22Rv1 (cell line): ENCODE measurements at regions not wholly inside any gene's neighbourhood (a gene's known extent, or its start where the extent isn't known, plus 50 kb on each side); places are given as distances from the start of the nearest gene placed in this dataset.

Source experiments
- ZFX ChIP-seq: fragments of 450-650 bp; IDR thresholded peaks from 2 replicates; pipeline ENCODE4 v1.6.1; 2017; ENCODE audit warnings: antibody characterized with exemption, borderline replicate concordance
- TF ChIP-seq, protein P1 (sequence below): fragments of 450-650 bp; IDR thresholded peaks from 2 replicates; pipeline ENCODE4 v1.5.1; 2017; ENCODE audit warnings: mild to moderate bottlenecking

DNA sequence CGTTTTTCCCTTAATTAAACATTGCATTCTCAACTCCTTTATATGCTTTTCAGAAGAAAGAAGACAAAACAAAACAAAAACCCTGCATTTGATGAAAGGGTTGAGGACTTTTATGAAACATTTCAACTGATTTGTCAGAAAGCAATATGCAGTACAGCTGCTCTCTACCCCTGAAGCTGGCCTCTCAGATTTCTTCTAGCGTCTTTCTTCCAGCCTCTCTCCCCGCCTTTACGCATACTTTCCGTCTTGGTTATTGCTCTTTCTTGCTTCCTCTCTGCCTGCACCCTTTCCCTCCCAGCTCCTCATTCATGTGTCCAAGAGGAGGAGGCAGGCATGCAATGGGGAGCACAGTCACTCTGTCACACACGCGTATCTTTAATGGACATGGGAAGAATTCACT, 91.0 kb upstream of the COL1A2 start:
- TF ChIP-seq, protein P1, sequence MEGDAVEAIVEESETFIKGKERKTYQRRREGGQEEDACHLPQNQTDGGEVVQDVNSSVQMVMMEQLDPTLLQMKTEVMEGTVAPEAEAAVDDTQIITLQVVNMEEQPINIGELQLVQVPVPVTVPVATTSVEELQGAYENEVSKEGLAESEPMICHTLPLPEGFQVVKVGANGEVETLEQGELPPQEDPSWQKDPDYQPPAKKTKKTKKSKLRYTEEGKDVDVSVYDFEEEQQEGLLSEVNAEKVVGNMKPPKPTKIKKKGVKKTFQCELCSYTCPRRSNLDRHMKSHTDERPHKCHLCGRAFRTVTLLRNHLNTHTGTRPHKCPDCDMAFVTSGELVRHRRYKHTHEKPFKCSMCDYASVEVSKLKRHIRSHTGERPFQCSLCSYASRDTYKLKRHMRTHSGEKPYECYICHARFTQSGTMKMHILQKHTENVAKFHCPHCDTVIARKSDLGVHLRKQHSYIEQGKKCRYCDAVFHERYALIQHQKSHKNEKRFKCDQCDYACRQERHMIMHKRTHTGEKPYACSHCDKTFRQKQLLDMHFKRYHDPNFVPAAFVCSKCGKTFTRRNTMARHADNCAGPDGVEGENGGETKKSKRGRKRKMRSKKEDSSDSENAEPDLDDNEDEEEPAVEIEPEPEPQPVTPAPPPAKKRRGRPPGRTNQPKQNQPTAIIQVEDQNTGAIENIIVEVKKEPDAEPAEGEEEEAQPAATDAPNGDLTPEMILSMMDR: no peak
- TF ChIP-seq ZFX: no peak
